ENCODE measurements at regions not wholly inside any gene's neighbourhood (a gene's known extent, or its start where the extent isn't known, plus 50 kb on each side); places are given as distances from the start of the nearest gene placed in this dataset.
"Not testable (repeated sequence)": the region's sequence is repeated elsewhere in the genome, so short reads cannot be mapped to it uniquely, and the experiment has no call there.

DNA sequence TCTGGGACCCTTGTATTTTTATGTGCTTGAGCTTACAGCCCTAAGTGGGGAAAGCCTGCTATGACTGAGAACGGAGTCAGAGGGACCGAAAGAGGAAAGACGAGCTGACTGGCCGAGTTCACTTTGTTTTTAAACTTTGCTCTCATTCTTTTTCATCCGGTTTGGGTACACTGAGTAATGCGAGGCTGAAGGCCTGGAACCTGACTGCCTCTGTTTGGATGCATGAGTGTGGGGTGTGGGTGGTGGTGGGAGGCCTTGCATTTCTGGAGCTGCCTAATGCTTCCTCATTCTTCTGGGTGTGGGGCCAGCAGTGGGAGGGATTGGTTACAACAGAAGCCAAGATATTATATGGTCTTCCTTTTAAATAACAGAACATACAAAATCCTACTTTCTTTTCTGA is 155.5 kb downstream of the BUB3 start:
- DNase-seq (ENCODE audit: low read depth in 4 of 4, low spot score in 3 of 4) = no peak

DNA sequence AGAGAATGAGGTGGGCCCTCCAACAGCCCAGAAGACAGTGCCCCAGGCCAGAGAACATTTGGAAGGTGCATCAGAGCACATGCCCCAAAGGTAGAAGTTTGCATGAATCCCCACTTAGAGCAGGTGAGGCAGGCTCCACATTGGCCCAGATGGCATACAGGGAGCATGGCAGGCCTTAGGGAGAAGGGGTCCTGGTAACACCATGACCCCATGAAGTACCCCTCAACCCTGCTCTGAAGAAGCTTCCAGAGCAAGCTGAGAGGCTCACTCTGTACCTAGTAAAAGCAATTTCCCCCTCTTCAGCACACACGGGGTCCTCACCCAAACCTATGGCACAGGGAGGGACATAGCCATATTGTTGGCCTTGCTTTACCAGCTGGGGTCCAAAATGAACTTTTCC is 162.6 kb downstream of the BUB3 start:
- DNase-seq (ENCODE audit: low read depth in 4 of 4, low spot score in 3 of 4) = no peak

- DNase-seq (ENCODE audit: low read depth in 4 of 4, low spot score in 3 of 4) = no peak
These were observed 164.3 kb downstream of the BUB3 start for GRCh38 chr10:123318516-123318915.

DNA sequence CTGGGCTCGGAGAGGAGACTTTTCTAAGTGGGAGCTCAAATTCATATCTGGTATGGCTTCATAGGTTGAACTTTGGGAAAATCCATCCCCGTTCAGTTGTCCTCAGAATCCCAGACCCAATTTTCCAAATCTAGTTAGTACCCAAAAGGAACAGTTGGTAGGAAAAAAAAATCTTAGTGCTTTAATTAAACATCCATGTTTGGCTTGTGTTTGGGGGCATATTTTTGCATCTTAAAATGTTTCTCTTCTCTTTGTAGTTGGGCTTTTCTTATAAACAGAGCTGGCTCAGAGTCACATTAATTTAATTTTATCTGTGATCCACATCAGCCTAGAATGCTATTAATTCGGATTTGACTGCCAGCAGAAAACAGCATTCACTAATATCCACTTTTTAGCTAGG is 165.9 kb downstream of the BUB3 start:
- DNase-seq (ENCODE audit: low read depth in 4 of 4, low spot score in 3 of 4) = no peak

DNA sequence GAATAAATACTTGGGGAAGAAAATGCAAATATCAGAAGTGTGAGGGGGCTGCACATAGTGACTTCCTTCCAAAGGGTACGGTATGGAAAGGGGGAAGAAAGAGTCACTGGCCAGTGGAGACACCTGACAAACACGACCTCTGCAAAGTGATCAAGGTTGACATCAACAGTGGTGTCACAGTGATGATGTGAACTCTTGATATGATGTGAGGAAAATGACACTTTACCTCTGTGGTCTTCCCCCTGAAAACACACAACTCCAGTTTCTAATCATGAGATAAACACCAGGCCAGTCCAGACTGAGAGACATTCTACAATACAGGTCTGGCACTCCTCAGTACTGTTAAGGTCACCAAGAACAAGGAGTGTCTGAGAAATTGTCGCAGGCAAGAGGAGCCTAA is 169.7 kb downstream of the BUB3 start:
- DNase-seq (ENCODE audit: low read depth in 4 of 4, low spot score in 3 of 4) = no peak

DNA sequence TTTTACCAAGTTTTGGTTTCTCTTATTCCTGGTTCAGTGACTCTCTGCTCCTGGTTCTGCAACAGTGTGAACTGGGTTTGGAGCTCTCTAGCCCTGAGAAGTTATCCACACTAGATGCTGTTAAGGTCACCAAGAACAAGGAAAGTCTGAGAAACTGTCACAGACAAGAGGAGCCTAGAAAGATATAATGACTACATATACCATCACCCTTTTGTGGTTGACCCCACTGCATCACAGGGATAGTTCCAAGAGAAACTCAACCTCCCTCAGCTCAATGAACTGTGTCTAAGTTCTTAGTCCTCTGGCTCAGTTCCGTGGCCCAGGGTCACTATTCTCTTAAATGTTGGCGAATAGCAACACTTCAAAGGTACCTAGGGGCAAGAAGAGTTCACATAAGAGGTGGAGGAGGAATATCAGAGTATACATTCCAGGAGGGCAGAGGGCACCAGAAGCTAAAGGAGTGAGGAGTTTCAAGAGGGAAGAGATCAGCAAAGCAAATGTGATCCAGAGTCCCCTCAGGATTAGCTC is 171.5 kb downstream of the BUB3 start:
- DNase-seq (ENCODE audit: low read depth in 4 of 4, low spot score in 3 of 4) = no peak

GRCh38 chr10:123326674-123327073 is 172.5 kb downstream of the BUB3 start:
- no peak for DNase-seq (ENCODE audit: low read depth in 4 of 4, low spot score in 3 of 4)

DNA sequence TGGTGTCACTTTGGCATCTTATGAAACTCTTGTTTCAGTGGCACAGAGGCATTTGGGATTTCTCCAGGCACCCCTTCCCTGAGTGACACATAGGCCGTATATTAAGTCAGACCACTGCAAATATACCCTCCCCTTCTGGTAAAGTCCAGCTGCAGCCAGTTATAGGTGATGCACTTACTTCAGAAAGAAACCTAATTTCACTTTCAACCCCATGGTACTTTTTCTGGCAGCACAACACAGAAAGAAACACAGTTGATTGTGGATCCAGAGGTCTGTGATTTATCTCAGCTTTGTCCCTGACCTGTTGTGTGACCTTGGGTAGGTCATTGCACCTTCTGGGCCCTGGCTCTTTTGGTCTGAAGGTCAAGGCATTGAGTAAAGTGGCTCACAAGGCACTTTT is 173.2 kb downstream of the BUB3 start:
- DNase-seq (ENCODE audit: low read depth in 4 of 4, low spot score in 3 of 4) = no peak

DNA sequence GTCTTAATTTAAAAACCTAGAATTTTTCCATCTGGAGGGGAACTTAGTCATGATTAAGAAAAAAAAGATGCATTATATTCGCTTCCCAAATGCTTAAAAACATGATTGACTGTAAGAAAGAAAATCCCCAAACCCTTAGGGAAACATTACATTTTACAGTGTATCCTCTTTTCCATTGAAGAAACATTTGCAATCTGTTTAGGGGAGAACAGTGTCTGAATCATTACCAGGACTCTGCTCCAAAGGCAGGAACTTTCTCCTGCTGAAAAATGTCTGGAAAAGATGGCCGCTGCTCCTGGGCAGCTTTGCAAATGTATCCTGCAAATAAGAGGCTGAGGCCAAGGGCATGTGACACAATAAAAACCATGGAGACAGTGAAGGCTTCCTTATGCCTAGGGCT is 173.7 kb downstream of the BUB3 start:
- DNase-seq (ENCODE audit: low read depth in 4 of 4, low spot score in 3 of 4) = no peak

DNA sequence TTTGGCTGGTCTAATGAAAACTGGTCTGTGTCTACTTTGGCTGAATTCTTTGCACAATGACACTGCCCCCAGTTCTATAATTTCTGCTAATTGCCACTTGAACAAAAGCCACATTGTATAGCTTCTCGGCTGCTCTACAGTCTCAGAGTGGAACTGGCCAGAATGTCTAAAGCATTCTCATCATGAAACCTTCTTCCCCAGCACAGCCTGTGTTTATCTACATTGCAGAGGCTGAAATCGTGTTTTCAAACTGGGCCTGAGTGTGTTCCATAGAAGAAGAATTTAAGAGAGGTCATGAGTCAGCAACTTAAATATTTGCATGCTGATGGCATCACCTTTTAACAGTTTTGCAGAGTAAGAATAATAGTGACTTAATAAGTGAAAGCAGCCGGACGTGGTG is 177.2 kb downstream of the BUB3 start:
- DNase-seq (ENCODE audit: low read depth in 4 of 4, low spot score in 3 of 4) = no peak

DNA sequence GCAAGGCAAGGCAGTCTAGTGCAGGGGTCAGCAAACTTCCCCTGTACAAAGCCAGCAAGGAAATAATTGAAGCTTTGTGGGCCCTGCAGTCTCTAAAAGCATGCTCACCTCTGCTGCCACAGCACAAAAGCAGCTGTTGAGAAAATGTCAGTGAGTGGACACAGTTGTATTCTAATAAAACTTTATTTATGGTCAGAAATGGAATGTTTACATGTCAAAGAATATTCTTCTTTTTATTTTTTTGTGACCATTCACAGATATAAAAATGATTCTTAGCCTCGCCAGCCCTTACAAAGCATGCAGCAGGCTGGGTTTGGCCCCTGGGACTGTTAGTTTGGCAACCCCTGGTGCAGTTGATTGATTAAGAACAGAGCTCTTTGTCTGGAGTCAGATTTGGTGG is 192.4 kb downstream of the BUB3 start:
- no peak for DNase-seq (ENCODE audit: low read depth in 4 of 4, low spot score in 3 of 4)

- no peak for DNase-seq (ENCODE audit: low read depth in 4 of 4, low spot score in 3 of 4)
These were observed 194.7 kb downstream of the BUB3 start for GRCh38 chr10:123348691-123349572.

GRCh38 chr10:123351715-123352114 is 197.5 kb downstream of the BUB3 start:
- DNase-seq (ENCODE audit: low read depth in 4 of 4, low spot score in 3 of 4) = no peak

- DNase-seq (ENCODE audit: low read depth in 4 of 4, low spot score in 3 of 4) = no peak
These were observed 200.3 kb downstream of the BUB3 start for GRCh38 chr10:123354521-123354920.

DNA sequence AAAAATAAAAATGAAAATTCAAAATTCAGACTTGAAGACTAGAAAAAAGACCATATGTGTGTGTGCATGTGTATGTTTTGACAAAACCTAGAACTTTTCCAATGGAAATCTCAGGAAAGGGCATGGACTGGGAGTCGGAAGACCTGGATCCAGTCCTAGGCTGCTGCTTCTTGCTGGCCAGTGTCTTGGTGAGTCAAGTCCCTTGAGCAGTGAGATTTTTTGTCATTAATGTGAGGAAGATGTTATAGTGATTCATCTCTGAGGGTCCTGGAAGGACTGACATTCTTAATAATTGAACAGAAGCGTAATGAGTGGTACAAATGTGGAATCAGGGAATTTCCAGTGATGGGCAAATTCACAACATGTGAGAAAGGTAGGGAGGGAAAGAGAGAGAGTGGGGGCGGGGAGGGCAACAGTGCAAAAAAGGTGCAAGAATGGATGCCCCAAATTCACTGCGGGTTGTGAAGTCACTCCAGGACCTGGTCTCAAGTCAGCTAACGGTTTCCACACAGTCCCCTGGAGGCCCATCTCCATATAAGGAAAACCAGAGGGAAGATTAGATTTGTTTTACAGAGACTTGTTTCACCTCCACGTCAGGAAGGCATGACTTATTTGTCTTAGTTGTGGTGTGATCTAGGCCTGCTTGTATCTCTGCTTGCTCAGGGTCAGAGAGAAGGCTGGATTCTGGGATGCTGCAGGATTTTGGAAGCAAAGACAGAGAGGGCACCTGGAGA is 201.7 kb downstream of the BUB3 start:
- no peak for DNase-seq (ENCODE audit: low read depth in 4 of 4, low spot score in 3 of 4)

DNA sequence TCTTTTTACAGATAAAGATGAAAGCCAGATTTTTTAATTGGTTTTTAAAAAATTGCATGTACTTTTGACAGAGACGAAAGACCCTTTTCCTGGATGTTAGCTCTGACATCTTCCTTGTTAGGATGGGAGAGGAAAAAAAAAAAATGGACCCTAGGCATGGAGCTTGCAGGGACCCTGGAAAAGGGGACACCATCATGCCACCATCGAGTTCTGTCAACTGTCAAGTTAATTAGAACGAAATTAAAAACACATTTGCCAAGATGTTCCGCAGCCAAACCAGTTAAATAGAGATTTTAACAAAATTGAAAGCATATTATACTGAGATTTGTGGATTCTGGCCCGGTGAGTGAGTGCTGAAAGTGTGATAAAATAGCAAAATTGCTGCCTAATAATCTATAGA is 202.6 kb downstream of the BUB3 start:
- DNase-seq (ENCODE audit: low read depth in 4 of 4, low spot score in 3 of 4) = no peak

GRCh38 chr10:123357421-123357930 is 203.3 kb downstream of the BUB3 start:
- DNase-seq (ENCODE audit: low read depth in 4 of 4, low spot score in 3 of 4) = peak; percentile 36 to 61 (median 48)

- no peak for DNase-seq (ENCODE audit: low read depth in 4 of 4, low spot score in 3 of 4)
These were observed 205.3 kb downstream of the BUB3 start for GRCh38 chr10:123359539-123359938.

GRCh38 chr10:123361832-123362231 is 207.6 kb downstream of the BUB3 start:
- no peak for DNase-seq (ENCODE audit: low read depth in 4 of 4, low spot score in 3 of 4)

- no peak for DNase-seq (ENCODE audit: low read depth in 4 of 4, low spot score in 3 of 4)
These were observed 213.0 kb downstream of the BUB3 start for GRCh38 chr10:123367195-123367594.

DNA sequence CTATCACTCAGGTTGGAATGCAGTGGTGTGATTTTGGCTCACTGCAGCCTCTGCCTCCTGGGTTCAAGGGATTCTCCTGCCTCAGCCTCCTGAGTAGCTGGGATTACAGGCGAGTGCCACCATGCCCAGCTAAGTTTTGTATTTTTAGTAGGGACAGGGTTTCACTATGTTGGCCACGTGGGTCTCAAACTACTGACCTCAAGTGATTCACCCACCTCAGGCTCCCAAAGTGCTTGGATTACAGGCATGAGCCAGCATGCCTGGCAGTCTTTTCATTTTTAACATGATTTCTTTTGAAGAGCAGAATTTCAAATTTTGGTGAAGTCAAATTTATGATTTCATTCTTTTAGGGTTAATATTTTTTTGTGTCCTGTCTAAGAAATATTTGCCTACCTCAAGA is 217.4 kb downstream of the BUB3 start:
- DNase-seq (ENCODE audit: low read depth in 4 of 4, low spot score in 3 of 4) = not testable (repeated sequence)

DNA sequence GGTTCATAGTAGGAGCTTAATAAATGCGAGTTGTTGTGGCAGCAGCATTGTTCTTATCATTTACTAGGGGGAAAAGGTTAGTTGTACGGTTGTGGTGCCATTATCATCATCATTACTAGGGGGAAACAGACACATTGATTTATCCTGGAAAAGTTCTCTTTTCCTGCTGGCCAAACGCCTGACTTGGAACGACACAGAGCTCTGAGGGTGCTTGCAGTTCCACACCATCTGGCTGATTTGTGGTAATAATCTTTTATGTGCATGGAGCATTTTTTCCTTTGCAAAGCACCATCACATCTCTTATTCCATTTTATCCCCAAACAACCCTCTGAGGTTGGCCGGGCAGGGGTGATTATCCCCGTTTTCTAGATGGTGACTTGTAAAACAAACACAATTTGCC is 219.4 kb downstream of the BUB3 start:
- DNase-seq (ENCODE audit: low read depth in 4 of 4, low spot score in 3 of 4) = no peak

Data from right renal pelvis (tissue), 4 donors.